Hepatocyte (in vitro differentiated cells): ENCODE measurements at regions not wholly inside any gene's neighbourhood (a gene's known extent, or its start where the extent isn't known, plus 50 kb on each side); places are given as distances from the start of the nearest gene placed in this dataset.
"Not testable (repeated sequence)": the region's sequence is repeated elsewhere in the genome, so short reads cannot be mapped to it uniquely, and the experiment has no call there.

Experiments
- DNase-seq: peaks from one replicate; pipeline ENCODE4 v3.0.0-alpha.2; 2016; ENCODE audit warnings: low spot score
- H2AFZ ChIP-seq: fragments of 200-600 bp; sonication (generic); 2 replicates; pipeline ENCODE4 v1.6.0; 2016; ENCODE audit warnings: antibody characterized with exemption, mild to moderate bottlenecking
- H3K27ac ChIP-seq: fragments of 200-600 bp; sonication (generic); 2 replicates; pipeline ENCODE4 v1.5.1; 2016; ENCODE audit warnings: mild to moderate bottlenecking
- H3K27me3 ChIP-seq: fragments of 200-600 bp; sonication (generic); 2 replicates; pipeline ENCODE4 v1.6.1; 2016
- H3K36me3 ChIP-seq: fragments of 200-600 bp; sonication (generic); replicated peaks from 2 replicates; pipeline ENCODE4 v1.5.1; 2016; ENCODE audit warnings: low read depth; ENCODE audit not compliant: insufficient read depth
- H3K4me1 ChIP-seq: fragments of 200-600 bp; sonication (generic); 2 replicates; pipeline ENCODE4 v1.5.1; 2016; ENCODE audit warnings: mild to moderate bottlenecking, moderate library complexity; ENCODE audit not compliant: insufficient read depth
- H3K4me2 ChIP-seq: fragments of 200-600 bp; sonication (generic); 2 replicates; pipeline ENCODE4 v1.6.0; 2016
- H3K4me3 ChIP-seq: fragments of 200-600 bp; sonication (generic); 2 replicates; pipeline ENCODE4 v1.5.1; 2016; ENCODE audit warnings: mild to moderate bottlenecking
- H3K79me2 ChIP-seq: fragments of 200-600 bp; sonication (generic); 2 replicates; pipeline ENCODE4 v1.6.0; 2017; ENCODE audit warnings: mild to moderate bottlenecking
- H3K9me2 ChIP-seq: fragments of 200-600 bp; sonication (generic); replicated peaks from 2 replicates; pipeline ENCODE4 v1.6.0; 2017; ENCODE audit warnings: mild to moderate bottlenecking; ENCODE audit not compliant: insufficient read depth
- H3K9me3 ChIP-seq: fragments of 200-600 bp; sonication (generic); 2 replicates; pipeline ENCODE4 v1.5.1; 2016; ENCODE audit warnings: low read depth, mild to moderate bottlenecking
- H4K20me1 ChIP-seq: fragments of 200-600 bp; sonication (generic); 2 replicates; pipeline ENCODE4 v1.6.0; 2016; ENCODE audit warnings: mild to moderate bottlenecking; ENCODE audit not compliant: insufficient read depth, poor library complexity, severe bottlenecking
- WGBS: methylation state at CpG from one replicate; pipeline ENCODE4 v1.1.6; 2016; ENCODE audit warnings: low lambda C conversion rate; ENCODE audit errors: missing lambda C conversion rate; 5-methylcytosine and 5-hydroxymethylcytosine counted together

DNA sequence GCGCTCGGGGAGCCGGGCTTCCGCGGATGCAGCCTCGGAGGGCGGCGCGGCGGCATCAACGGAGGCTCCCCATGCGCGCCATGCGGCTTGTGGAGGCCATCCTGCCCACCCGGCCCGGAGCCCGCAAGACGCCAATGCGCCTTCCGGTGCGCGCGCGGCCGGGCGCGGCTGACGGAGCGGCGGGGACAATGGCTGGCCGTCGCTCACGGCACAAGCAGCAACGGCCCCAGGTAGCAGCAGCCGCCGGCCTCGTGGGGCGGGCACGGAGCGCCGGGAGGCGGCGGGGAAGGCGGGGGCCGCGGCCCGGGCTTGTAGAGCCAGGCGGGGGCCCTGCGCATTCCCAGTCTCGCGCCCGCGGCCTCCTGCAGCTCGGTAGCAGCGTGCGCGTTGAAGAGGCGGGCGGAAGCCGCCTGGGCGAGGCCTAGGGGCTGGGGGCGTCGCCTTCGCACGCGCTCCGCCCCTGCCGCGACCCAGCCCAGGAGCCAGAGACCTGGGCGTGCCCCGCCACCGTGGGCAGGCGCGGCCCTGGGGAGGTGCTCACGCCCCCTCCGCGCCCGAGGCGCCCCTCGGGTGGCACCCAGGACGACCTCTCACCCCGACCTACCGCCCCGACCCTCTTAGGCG, 130.2 kb upstream of the PRKX start:
- not testable (repeated sequence) for H4K20me1 ChIP-seq, H3K27me3 ChIP-seq, H3K36me3 ChIP-seq, H3K79me2 ChIP-seq, H3K4me2 ChIP-seq, H2AFZ ChIP-seq, H3K4me3 ChIP-seq, H3K9me2 ChIP-seq, H3K4me1 ChIP-seq, H3K9me3 ChIP-seq, DNase-seq, H3K27ac ChIP-seq
- WGBS = 20% methylated on average over 2 of the region's 85 CpGs

- not testable (repeated sequence) for H3K4me3 ChIP-seq, H3K4me2 ChIP-seq, DNase-seq
These were observed 129.5 kb upstream of the PRKX start for GRCh38 chrX:3842822-3843521.

GRCh38 chrX:3838754-3839153, 125.3 kb upstream of the PRKX start:
- not testable (repeated sequence) for H3K27ac ChIP-seq, H3K9me3 ChIP-seq, H2AFZ ChIP-seq, DNase-seq, H4K20me1 ChIP-seq, H3K27me3 ChIP-seq, H3K36me3 ChIP-seq, H3K9me2 ChIP-seq, H3K4me3 ChIP-seq, H3K79me2 ChIP-seq, H3K4me2 ChIP-seq, H3K4me1 ChIP-seq
- 100% methylated on average over 3 of the region's 24 CpGs for WGBS

More at GRCh38 chrX:3842822-3843521, 129.5 kb upstream of the PRKX start:
- not testable (repeated sequence) for H3K9me2 ChIP-seq, H3K27ac ChIP-seq, H4K20me1 ChIP-seq, H3K27me3 ChIP-seq, H3K9me3 ChIP-seq, H3K36me3 ChIP-seq, H3K4me1 ChIP-seq, H3K79me2 ChIP-seq, H2AFZ ChIP-seq
- WGBS = 16% methylated on average over 8 of the region's 70 CpGs

DNA sequence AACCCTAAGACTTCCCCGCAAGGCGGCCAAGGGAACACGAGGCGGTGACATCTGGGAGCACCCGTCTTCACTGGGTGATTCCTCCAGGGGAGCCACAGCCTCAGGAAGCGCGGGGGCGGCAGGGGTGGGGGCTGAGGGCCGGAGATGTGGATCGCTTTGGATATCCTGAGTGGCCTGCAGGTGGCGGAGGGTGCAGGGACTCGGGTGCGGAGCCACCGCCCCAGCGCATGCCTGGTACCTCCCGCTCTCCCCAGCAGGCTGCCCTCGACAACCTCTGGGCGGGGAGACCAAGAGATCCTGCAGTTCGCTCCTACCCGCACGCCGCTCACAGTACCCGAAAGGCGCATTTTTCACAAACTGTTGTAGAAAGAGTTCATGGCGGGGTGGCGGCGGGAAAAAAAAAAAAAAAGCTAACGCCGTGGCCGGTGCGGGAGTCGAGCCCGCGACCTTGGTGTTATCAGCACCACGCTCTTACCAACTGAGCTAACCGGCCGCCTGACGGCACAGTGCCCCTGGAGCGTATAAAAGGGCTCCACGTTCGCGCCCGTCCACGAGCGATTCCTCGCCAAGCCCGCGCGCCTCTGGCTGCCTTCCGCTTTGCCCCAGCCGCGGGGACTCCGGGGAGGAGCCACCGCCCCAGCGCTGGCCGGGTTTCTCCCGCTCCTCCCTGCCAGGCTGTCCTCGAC, 124.7 kb upstream of the PRKX start:
- H3K4me2 ChIP-seq, H3K79me2 ChIP-seq, DNase-seq, H4K20me1 ChIP-seq, H3K4me1 ChIP-seq, H3K27me3 ChIP-seq, H3K36me3 ChIP-seq, H2AFZ ChIP-seq, H3K4me3 ChIP-seq, H3K9me2 ChIP-seq, H3K27ac ChIP-seq, H3K9me3 ChIP-seq: not testable (repeated sequence)
- 86% methylated on average over 15 of the region's 58 CpGs for WGBS

- not testable (repeated sequence) for H3K9me3 ChIP-seq, H3K4me1 ChIP-seq, H3K4me3 ChIP-seq, DNase-seq, H2AFZ ChIP-seq, H3K27me3 ChIP-seq, H3K27ac ChIP-seq, H4K20me1 ChIP-seq, H3K4me2 ChIP-seq, H3K79me2 ChIP-seq, H3K9me2 ChIP-seq, H3K36me3 ChIP-seq
- no CpG with 5 or more reads among the region's 13 CpGs for WGBS
These were observed 123.8 kb upstream of the PRKX start for GRCh38 chrX:3837211-3837610.

DNA sequence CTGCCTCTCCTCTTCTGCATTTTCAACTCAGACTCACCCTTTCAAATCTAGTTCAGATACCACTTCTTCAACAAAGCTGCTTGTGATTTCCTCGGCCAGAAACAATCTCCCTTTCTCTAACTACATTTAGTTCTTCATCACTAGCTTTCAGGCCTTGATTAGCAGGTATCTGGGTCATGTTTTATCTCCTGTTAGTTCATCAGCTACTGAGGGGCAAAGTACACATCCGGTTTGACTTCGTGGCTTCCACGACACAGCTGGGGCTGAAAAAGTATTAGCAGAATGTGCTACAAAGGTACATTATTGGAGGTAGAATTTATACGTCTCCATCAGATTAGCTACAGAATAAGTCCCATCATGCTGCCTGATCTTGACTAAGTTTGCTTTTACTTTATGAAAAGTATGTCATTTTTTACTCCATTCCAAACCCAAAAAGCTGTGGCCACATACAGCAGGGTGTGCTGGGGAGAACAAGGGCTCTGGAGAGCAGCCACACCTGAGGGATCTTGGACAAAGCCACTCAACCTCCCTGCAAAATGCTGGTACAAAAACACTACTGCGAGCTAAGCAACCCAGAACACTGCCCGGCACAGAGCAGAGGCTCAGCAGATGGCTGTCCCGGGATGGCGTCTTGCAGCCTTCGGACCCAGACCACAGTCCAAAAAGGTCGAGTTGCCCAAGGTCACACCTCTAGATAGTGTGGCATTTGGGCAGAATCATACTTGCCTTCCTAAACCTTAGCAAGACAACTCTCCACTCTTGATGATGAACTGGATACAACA, 120.5 kb upstream of the PRKX start:
- DNase-seq = not testable (repeated sequence)

GRCh38 chrX:3830020-3830419, 116.6 kb upstream of the PRKX start:
- H4K20me1 ChIP-seq, H3K4me1 ChIP-seq, H3K27me3 ChIP-seq, H3K4me3 ChIP-seq, H3K9me3 ChIP-seq, H3K27ac ChIP-seq, H3K36me3 ChIP-seq, H3K79me2 ChIP-seq, H2AFZ ChIP-seq, DNase-seq, H3K4me2 ChIP-seq, H3K9me2 ChIP-seq: not testable (repeated sequence)
- 84% methylated on average over 8 of the region's 9 CpGs for WGBS

More for the DNA sequence above, 120.5 kb upstream of the PRKX start:
- not testable (repeated sequence) for H4K20me1 ChIP-seq, H3K4me3 ChIP-seq, H3K27ac ChIP-seq, H3K36me3 ChIP-seq, H3K27me3 ChIP-seq, H3K4me1 ChIP-seq, H3K9me3 ChIP-seq, H3K9me2 ChIP-seq, H2AFZ ChIP-seq, H3K79me2 ChIP-seq, H3K4me2 ChIP-seq
- no CpG with 5 or more reads among the region's 11 CpGs for WGBS

DNA sequence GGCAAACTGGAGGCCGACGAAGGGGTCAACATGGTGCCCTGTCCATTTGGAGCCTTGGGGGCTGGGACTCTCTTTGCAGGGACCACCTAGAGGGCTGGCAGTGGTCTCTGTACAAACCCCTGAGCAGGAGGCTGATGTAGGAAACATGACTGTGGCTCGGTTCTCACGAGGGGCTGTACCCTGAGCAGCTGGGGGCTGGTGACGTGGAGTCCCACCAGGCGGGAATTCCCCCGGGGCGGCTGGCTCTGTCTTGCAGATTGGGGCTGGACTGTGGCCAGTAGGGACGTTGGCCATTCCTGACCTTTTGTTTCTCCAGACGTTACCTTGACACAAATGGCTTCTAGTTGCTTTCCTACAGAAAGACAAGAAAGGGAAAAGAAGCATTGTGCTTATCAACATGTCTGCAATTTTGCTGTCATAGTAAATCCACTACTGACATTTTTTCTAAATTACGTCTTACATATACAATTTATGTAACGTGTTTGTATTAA, 115.6 kb upstream of the PRKX start:
- not testable (repeated sequence) for DNase-seq, H3K36me3 ChIP-seq

More for the DNA sequence above, 115.6 kb upstream of the PRKX start:
- not testable (repeated sequence) for H3K9me2 ChIP-seq, H3K4me3 ChIP-seq, H3K9me3 ChIP-seq, H3K27me3 ChIP-seq, H3K27ac ChIP-seq, H2AFZ ChIP-seq, H4K20me1 ChIP-seq, H3K79me2 ChIP-seq, H3K4me2 ChIP-seq, H3K4me1 ChIP-seq
- WGBS = 87% methylated on average over 8 of the region's 12 CpGs
